H1 (cell line): ENCODE measurements at regions not wholly inside any gene's neighbourhood (a gene's known extent, or its start where the extent isn't known, plus 50 kb on each side); places are given as distances from the start of the nearest gene placed in this dataset.

Source experiments
- CTCF ChIA-PET: fragments of 300-600 bp; sonication (Branson Sonifier 250); formaldehyde crosslinking; loops from one replicate; lab custom pipeline; 2021; ENCODE audit not compliant: partially characterized antibody; lab: Charles Lee
- POLR2A ChIA-PET: fragments of 300-600 bp; sonication (Branson Sonifier 250); formaldehyde crosslinking; loops from one replicate; lab custom pipeline; 2021; ENCODE audit warnings: inconsistent platforms; ENCODE audit not compliant: partially characterized antibody; lab: Charles Lee
- DNase-seq, 2 experiments: peaks; one replicate each; pipeline versions ENCODE4 v3.0.0 to v3.0.0-alpha.2; 2010 to 2022; ENCODE audit warnings: low spot score in 2 of 2, low read depth in 1 of 2, mixed read lengths in 1 of 2
- FAIRE-seq: peaks from 2 replicates; lab custom pipeline; 2011; peaks lifted over from hg19 to GRCh38; lab: Jason Lieb, UNC
- H2AFZ ChIP-seq: 2 replicates; pipeline ENCODE4 v1.8.1; 2012; ENCODE audit warnings: low read length, inconsistent platforms
- H2AK5ac ChIP-seq: 2 replicates; pipeline ENCODE4 v1.6.1; 2013; ENCODE audit warnings: low read depth, low read length
- H2BK120ac ChIP-seq: replicated peaks from 2 replicates; pipeline ENCODE3; 2013; ENCODE audit warnings: low read depth, low read length, inconsistent platforms
- H2BK12ac ChIP-seq: 2 replicates; pipeline ENCODE4 v1.6.1; 2013; ENCODE audit warnings: low read depth, low read length
- H2BK15ac ChIP-seq: 2 replicates; pipeline ENCODE4 v1.6.1; 2013; ENCODE audit warnings: low read length
- H2BK20ac ChIP-seq: 2 replicates; pipeline ENCODE4 v1.6.1; 2013; ENCODE audit warnings: low read length
- H2BK5ac ChIP-seq: 2 replicates; pipeline ENCODE4 v1.6.1; 2013; ENCODE audit warnings: low read depth, low read length
- H3K14ac ChIP-seq: 2 replicates; pipeline ENCODE4 v1.6.1; 2013; ENCODE audit warnings: inconsistent platforms; ENCODE audit not compliant: insufficient read length
- H3K18ac ChIP-seq: 2 replicates; pipeline ENCODE4 v1.6.1; 2013; ENCODE audit warnings: low read length; ENCODE audit errors: extremely low read depth
- H3K23ac ChIP-seq: 2 replicates; pipeline ENCODE4 v1.6.1; 2013; ENCODE audit warnings: inconsistent platforms; ENCODE audit not compliant: insufficient read length
- H3K23me2 ChIP-seq: 2 replicates; pipeline ENCODE4 v1.6.1; 2013; ENCODE audit warnings: low read depth, low read length
- H3K27ac ChIP-seq: 2 replicates; pipeline ENCODE4 v1.6.1; 2011; ENCODE audit warnings: low read depth, low read length, inconsistent platforms
- H3K27me3 ChIP-seq, 4 experiments: replicated peaks in 1 of 4; 1 replicate in 1 of 4; 2 replicates in 3 of 4; pipeline versions ENCODE4 v1.6.1 to v1.8.1; 2011 to 2013; ENCODE audit warnings: low read length in 3 of 4, mild to moderate bottlenecking in 3 of 4, inconsistent platforms in 2 of 4, mixed read lengths in 2 of 4, moderate library complexity in 1 of 4; ENCODE audit not compliant: control insufficient read depth in 3 of 4, insufficient read depth in 3 of 4; ENCODE audit errors: extremely low read depth in 1 of 4
- H3K36me3 ChIP-seq, 4 experiments: 2 replicates each; pipeline versions ENCODE4 v1.6.1 to v1.8.1; 2011 to 2013; ENCODE audit warnings: mild to moderate bottlenecking in 4 of 4, low read length in 3 of 4, moderate library complexity in 2 of 4, control low read depth in 1 of 4, inconsistent platforms in 1 of 4; ENCODE audit not compliant: insufficient read depth in 4 of 4, control insufficient read depth in 2 of 4
- H3K4ac ChIP-seq: replicated peaks from 2 replicates; pipeline ENCODE3; 2013; ENCODE audit warnings: low read length, low read depth, mixed read lengths, inconsistent platforms; ENCODE audit not compliant: insufficient read length
- H3K4me1 ChIP-seq, 4 experiments: replicated peaks in 1 of 4; 1 replicate in 1 of 4; 2 replicates in 3 of 4; pipeline versions ENCODE4 v1.6.1 to v1.8.1; 2011 to 2013; ENCODE audit warnings: low read length in 3 of 4, inconsistent platforms in 2 of 4, mixed read lengths in 1 of 4; ENCODE audit not compliant: insufficient read depth in 4 of 4, control insufficient read depth in 3 of 4
- H3K4me2 ChIP-seq, 2 experiments: 2 replicates each; pipeline versions ENCODE4 v1.6.1 to v1.8.1; 2011 to 2013; ENCODE audit warnings: low read depth in 2 of 2, low read length in 2 of 2, control low read depth in 1 of 2, inconsistent platforms in 1 of 2, mild to moderate bottlenecking in 1 of 2; ENCODE audit not compliant: insufficient read depth in 1 of 2
- H3K4me3 ChIP-seq, 4 experiments: fragments of 200-600, 300-600 bp in 1 of 4; sonication (generic), shearing (Covaris generic), sonication (Bioruptor Twin) in 1 of 4; 2 replicates each; pipeline versions ENCODE4 v1.5.1 to v1.8.1; 2011 to 2016; ENCODE audit warnings: low read length in 4 of 4, low read depth in 3 of 4, control low read depth in 2 of 4, inconsistent platforms in 2 of 4, mild to moderate bottlenecking in 2 of 4, mixed read lengths in 1 of 4, moderate library complexity in 1 of 4; ENCODE audit not compliant: insufficient read depth in 2 of 4; ENCODE audit errors: extremely low read depth in 1 of 4
- H3K56ac ChIP-seq: replicated peaks from 2 replicates; pipeline ENCODE3; 2013; ENCODE audit warnings: low read depth, mild to moderate bottlenecking, mixed read lengths, low read length, inconsistent platforms; ENCODE audit not compliant: insufficient read length
- H3K79me1 ChIP-seq: 2 replicates; pipeline ENCODE4 v1.6.1; 2013; ENCODE audit warnings: low read depth, low read length, control low read depth
- H3K79me2 ChIP-seq, 2 experiments: 2 replicates each; pipeline versions ENCODE4 v1.6.1 to v1.8.1; 2012 to 2013; ENCODE audit warnings: low read length in 2 of 2, mild to moderate bottlenecking in 2 of 2, inconsistent platforms in 1 of 2; ENCODE audit not compliant: insufficient read depth in 2 of 2, control insufficient read depth in 1 of 2
- H3K9ac ChIP-seq, 4 experiments: replicated peaks in 1 of 4; 1 replicate in 1 of 4; 2 replicates in 3 of 4; pipeline versions ENCODE4 v1.6.1 to v1.8.1; 2011 to 2013; ENCODE audit warnings: low read depth in 3 of 4, low read length in 3 of 4, control low read depth in 2 of 4, mild to moderate bottlenecking in 2 of 4, moderate library complexity in 2 of 4, inconsistent platforms in 1 of 4; ENCODE audit errors: extremely low read depth in 1 of 4
- H3K9me3 ChIP-seq, 2 experiments: 2 replicates each; pipeline versions ENCODE4 v1.6.1 to v1.8.1; 2012 to 2013; ENCODE audit warnings: mild to moderate bottlenecking in 2 of 2, moderate library complexity in 2 of 2, control low read depth in 1 of 2, inconsistent platforms in 1 of 2, low read depth in 1 of 2, low read length in 1 of 2, mixed read lengths in 1 of 2; ENCODE audit not compliant: insufficient read depth in 2 of 2
- H4K20me1 ChIP-seq, 2 experiments: replicated peaks in 1 of 2; 2 replicates each; pipeline versions ENCODE3 to v1.8.1; 2011 to 2013; ENCODE audit warnings: inconsistent platforms in 2 of 2, low read length in 2 of 2, mild to moderate bottlenecking in 1 of 2; ENCODE audit not compliant: insufficient read depth in 2 of 2, control insufficient read depth in 1 of 2
- H4K5ac ChIP-seq: 2 replicates; pipeline ENCODE4 v1.6.1; 2013; ENCODE audit warnings: low read length, low read depth, mixed read lengths, inconsistent platforms; ENCODE audit not compliant: insufficient read length
- H4K8ac ChIP-seq: 2 replicates; pipeline ENCODE4 v1.8.0; 2013; ENCODE audit warnings: mild to moderate bottlenecking, moderate library complexity, low read length, inconsistent platforms; ENCODE audit not compliant: insufficient read depth; ENCODE audit errors: extremely low read depth
- H4K91ac ChIP-seq: replicated peaks from 2 replicates; pipeline ENCODE3; 2013; ENCODE audit warnings: low read length, mixed read lengths, inconsistent platforms; ENCODE audit not compliant: insufficient read length
- RFX5 ChIP-seq: IDR thresholded peaks from 2 replicates; pipeline ENCODE4 v1.6.1; 2011; ENCODE audit warnings: low read depth, low read length, improper control_type of control experiment, borderline replicate concordance
- TAF1 ChIP-seq: IDR thresholded peaks from 2 replicates; pipeline ENCODE4 v1.6.1; 2011; ENCODE audit warnings: mild to moderate bottlenecking, low read depth, low read length
- WGBS, 2 experiments: shearing (Covaris generic) in 1 of 2; methylation state at CpG; one replicate each; pipeline versions ENCODE4 v1.1.6 to v1.1.7; 2013 to 2015; ENCODE audit warnings: low lambda C conversion rate in 2 of 2, mixed read lengths in 2 of 2, inconsistent platforms in 1 of 2, low coverage in 1 of 2, missing lambda C conversion rate in 1 of 2; ENCODE audit not compliant: insufficient replicate concordance in 2 of 2, insufficient coverage in 1 of 2, insufficient read length in 1 of 2; ENCODE audit errors: extremely low coverage in 1 of 2, missing lambda C conversion rate in 1 of 2; 5-methylcytosine and 5-hydroxymethylcytosine counted together

GRCh38 chrX:20322887-20323286, 56.2 kb upstream of the RPS6KA3 start:
- no peak overlapping the region for H2BK120ac ChIP-seq
- no peak overlapping the region for H3K9ac ChIP-seq
- H2AK5ac ChIP-seq: no peak overlapping the region
- no peak overlapping the region for H2BK5ac ChIP-seq
- no peak overlapping the region for H2BK12ac ChIP-seq
- H3K23ac ChIP-seq: no peak overlapping the region
- no peaks in the 10 kb centered on the region for H3K23me2 ChIP-seq
- no peak for FAIRE-seq
- no peak overlapping the region for H4K8ac ChIP-seq
- no peak overlapping the region for H3K56ac ChIP-seq
- no peak overlapping the region for H3K4me3 ChIP-seq
- no peak overlapping the region for H4K5ac ChIP-seq
- H2BK15ac ChIP-seq: no peak overlapping the region
- no peak overlapping the region for H4K91ac ChIP-seq
- no peak overlapping the region for H2AFZ ChIP-seq
- H3K27ac ChIP-seq: no peak overlapping the region
- no peak overlapping the region for H2BK20ac ChIP-seq
- ChIA-PET POLR2A (no interaction called here), CTCF (interaction anchor here (1.0 kb wide), 1 partner anchor 11 kb away, joined by 5 read pairs; no protein-coding TSS in a partner anchor)
- H4K20me1 ChIP-seq: no peaks in the 10 kb centered on the region
- H3K27me3 ChIP-seq: no peaks in the 10 kb centered on the region; a peak in 1 of 7 replicates
- 83% methylated on average over 5 of the region's 5 CpGs; no CpG with 5 or more reads in 1 of the 2 experiments for WGBS, 2 experiments
- H3K79me1 ChIP-seq: no peaks in the 10 kb centered on the region
- no peaks in the 10 kb centered on the region for H3K4me1 ChIP-seq
- DNase-seq: no peak
- no peak overlapping the region for H3K4ac ChIP-seq
- H3K18ac ChIP-seq: no peak overlapping the region
- no peaks in the 10 kb centered on the region for H3K36me3 ChIP-seq
- H3K4me2 ChIP-seq: no peak overlapping the region
- H3K14ac ChIP-seq: no peak overlapping the region
- no peaks in the 10 kb centered on the region for H3K9me3 ChIP-seq
- no peaks in the 10 kb centered on the region for H3K79me2 ChIP-seq
- TF ChIP-seq RFX5 (no peak), TAF1 (no peak)
